GM19023 (cell line): ENCODE measurements at regions not wholly inside any gene's neighbourhood (a gene's known extent, or its start where the extent isn't known, plus 50 kb on each side); places are given as distances from the start of the nearest gene placed in this dataset.

Experiments used
- ATAC-seq: cut with Tn5 transposase; IDR thresholded peaks from one replicate; pipeline ENCODE4 v1.9.1; 2021; ENCODE audit warnings: mild to moderate bottlenecking, moderate library complexity; ENCODE audit not compliant: unreplicated experiment

GRCh38 chr5:124399426-124399961 is 346.9 kb downstream of the ZNF608 start:
- no peak for ATAC-seq

DNA sequence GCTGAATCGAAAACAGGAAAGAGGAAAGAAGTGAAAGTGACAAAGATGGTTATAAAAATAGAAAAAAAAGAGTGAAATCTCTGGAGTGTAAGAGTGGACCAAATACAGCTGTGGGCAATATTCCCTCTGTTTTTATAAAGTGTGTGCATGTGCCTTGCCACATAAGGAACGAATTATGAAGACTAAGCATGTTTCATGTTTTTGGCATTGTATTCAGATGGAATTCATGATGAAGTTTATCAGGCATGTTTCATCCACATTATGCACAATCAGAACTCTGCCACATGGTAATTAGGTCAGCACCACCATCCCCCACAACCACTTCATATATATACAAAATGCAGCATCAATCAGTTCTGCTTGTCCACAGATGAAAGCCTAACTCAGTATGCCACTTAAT is 348.0 kb downstream of the ZNF608 start:
- no peak for ATAC-seq

DNA sequence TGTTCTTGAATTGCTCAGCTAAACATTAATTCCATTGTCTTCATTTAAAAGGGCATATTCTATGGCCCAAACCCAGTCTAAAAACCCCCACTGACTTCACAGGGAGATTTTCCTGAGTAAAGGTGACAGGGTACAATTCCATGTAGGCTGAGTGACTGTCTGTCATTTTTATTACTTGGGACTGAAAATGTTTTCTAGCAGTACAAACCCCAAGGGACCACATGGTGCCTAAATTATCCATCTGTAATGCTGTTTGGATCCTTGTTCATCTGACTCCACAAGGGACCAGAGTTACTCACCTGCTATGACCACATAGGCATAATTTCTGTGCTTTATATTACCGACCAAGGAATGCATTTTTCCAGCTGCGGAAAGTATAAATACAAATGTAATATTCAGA is 349.1 kb downstream of the ZNF608 start:
- ATAC-seq: no peak

GRCh38 chr5:124395926-124396325 is 350.5 kb downstream of the ZNF608 start:
- no peak for ATAC-seq

DNA sequence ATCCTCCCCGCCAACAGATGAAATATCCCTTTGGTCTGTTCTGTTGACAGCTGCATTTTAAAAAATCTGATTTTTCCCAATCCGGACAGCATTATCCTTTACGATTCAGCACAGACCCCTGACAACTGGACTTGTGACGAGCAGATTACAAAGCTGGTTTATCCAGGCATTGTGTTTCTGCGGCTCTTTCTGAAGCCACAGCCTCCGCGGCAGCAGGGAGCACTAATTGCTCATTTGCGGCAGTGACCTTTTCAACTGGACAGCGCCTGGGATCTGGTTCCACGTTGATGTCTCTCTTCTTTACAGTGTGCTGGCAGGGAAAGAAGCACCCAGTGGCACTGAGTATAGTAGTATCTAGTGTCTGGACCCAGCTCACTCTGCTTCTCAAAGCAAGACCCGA is 351.2 kb downstream of the ZNF608 start:
- ATAC-seq: no peak

DNA sequence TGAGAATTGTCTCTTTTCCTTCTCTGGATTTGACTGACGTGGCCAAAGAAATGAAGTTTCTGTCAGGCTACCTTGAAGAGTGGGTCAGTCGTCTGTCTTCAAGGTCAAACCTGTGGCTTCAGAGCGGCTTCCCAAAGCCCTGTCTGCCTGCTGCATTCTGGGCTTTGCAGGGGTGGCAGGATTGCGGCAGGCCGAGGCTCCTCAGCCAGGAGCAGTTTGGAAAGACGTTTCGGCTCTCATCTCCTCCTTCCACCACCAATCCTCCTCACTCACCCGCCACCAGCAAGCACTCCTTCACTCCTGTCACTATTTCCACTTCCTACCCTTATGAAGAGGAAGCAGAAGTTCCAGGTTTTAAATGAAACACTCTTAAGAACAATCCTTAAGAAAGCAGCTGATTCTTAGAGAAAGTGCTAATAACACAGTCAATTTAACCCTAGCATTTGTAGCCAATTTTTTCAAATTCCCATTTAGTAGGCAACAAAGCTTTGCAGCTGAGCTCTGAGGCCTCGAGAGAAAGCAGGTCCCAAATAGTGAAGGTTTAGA is 351.7 kb downstream of the ZNF608 start:
- no peak for ATAC-seq

GRCh38 chr5:124393584-124394379 is 352.7 kb downstream of the ZNF608 start:
- ATAC-seq: no peak

- no peak for ATAC-seq
These were observed 362.7 kb downstream of the ZNF608 start for GRCh38 chr5:124383693-124384092.

DNA sequence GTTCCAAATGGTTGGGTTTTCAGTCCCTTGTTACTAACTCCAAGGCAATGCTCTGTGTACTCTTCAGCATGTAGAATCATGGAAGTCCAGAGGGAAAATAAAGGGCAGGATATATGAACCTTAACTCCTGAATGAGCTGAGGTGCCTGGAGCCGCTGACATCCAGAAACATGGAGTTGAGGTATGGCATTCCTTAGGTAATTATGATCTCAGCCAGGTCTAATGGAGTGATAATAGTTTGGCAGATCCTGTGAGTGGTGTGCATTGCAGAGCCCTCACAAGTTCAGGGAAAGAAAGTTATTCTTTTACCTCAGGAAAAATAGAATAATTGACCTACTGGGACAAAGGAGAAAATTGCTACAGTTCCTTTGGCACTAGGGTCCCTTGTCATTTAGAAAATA is 369.1 kb downstream of the ZNF608 start:
- no peak for ATAC-seq

- no peak for ATAC-seq
These were observed 372.6 kb downstream of the ZNF608 start for GRCh38 chr5:124373883-124374282.

DNA sequence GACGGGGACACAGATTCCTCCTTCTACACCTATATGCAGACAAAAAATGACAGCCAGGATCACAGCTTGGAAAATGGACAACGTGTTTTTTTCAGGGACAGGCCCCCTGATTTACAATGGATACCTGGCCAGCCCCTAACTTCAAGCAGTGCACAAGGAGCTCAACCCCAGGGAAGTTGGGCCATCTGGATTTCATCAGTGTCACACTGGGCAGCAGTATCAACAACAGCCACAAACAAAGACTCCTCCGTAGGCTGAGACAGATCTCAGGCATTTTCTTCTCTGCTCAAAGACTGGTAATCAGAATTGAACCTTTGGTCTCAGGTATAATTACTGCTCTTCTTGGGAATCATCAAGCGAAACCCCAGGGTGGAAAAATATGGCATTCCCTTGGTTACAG is 374.0 kb downstream of the ZNF608 start:
- no peak for ATAC-seq

- no peak for ATAC-seq
These were observed 375.2 kb downstream of the ZNF608 start for GRCh38 chr5:124371111-124371706.

GRCh38 chr5:124370601-124371000 is 375.8 kb downstream of the ZNF608 start:
- ATAC-seq: no peak

- ATAC-seq: no peak
These were observed 381.1 kb downstream of the ZNF608 start for GRCh38 chr5:124365361-124365801.

DNA sequence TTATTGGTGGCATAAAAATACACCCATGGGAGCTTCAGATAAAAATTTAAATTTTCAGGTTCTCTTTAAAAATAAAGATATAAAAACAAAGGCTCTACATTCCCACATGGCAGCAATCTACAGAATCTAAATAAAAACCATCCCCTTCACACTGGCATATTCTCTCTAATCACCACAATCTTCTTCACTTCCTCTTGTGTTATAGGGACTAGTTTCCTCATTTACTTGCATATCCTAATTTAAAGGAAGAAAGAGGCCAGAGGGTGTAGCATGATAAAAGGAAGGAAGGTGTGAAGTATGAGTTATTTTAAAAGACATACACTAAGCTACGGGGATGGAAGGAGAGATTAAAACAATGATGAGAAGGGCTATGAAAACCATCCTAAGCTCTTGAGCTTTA is 390.5 kb downstream of the ZNF608 start:
- ATAC-seq: no peak

- no peak for ATAC-seq
These were observed 393.4 kb downstream of the ZNF608 start for GRCh38 chr5:124353016-124353415.

- no peak for ATAC-seq
These were observed 394.1 kb downstream of the ZNF608 start for GRCh38 chr5:124352312-124352711.

GRCh38 chr5:124349931-124350330 is 396.5 kb downstream of the ZNF608 start:
- ATAC-seq: no peak

- no peak for ATAC-seq
These were observed 403.0 kb downstream of the ZNF608 start for GRCh38 chr5:124343451-124343867.

DNA sequence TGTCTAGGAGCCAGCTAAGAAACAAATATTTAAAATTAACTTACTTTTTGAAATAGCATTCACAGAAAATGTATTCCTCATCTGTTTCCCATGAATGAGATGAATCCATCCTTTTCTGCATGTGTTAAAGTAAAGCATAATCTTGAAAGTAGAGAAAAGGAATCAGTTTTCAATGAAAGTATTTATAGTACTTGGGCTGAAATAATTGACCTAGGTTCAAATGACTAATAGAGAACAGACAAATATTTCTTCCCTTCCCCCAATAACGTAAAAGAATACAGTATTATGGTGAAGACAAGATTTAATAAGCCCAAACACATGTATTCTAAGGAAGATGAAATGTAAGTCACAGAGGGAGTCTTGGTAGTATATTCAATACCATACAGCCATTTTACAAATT is 403.5 kb downstream of the ZNF608 start:
- ATAC-seq: no peak

DNA sequence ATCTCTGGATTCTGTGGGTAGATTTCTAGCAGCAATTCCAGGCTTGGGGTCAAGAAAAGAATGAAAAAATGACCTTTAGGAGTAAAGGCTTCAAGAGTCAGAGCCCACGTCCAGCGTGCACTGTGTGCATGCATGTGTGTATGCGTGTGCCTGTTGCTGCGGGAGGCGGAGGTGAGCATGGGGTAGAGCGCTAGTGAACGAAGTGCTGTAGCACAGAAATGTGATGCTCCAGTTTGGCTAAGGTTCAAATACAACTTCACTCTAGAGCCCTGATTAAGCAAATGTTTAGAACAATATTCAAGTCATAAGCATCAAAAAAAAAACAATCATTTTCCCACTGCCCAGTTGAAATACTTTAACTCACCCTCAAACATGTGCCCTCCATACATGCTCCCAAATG is 403.9 kb downstream of the ZNF608 start:
- no peak for ATAC-seq

GRCh38 chr5:124342027-124342471 is 404.4 kb downstream of the ZNF608 start:
- no peak for ATAC-seq
